HCT116 (cell line): ENCODE measurements at regions not wholly inside any gene's neighbourhood (a gene's known extent, or its start where the extent isn't known, plus 50 kb on each side); places are given as distances from the start of the nearest gene placed in this dataset.

Experiments
- ATAC-seq: fragments of 200-7000 bp; cut with Tn5 transposase; 2 replicates; pipeline ENCODE4 v1.9.1; 2020; ENCODE audit warnings: mild to moderate bottlenecking, moderate library complexity
- BruUV-seq: library from RNA; stranded (reverse); fragments of 400-500 nt; replicated peaks from 2 replicates; lab custom pipeline; 2021; lab: Mats Ljungman, UMichigan
- CTCF ChIA-PET: fragments of 300-600 bp; sonication (Branson Sonifier 250); formaldehyde crosslinking; loops from one replicate; lab custom pipeline; 2021; ENCODE audit warnings: antibody characterized with exemption; lab: Charles Lee
- POLR2A ChIA-PET: fragments of 300-600, 350-600 bp; sonication (Branson Sonifier 250); formaldehyde crosslinking; loops from one replicate; lab custom pipeline; 2021; ENCODE audit warnings: antibody characterized with exemption; lab: Charles Lee
- RAD21 ChIA-PET, 2 experiments: fragments of 300-600 bp; sonication (Branson Sonifier 250); formaldehyde crosslinking; loops; one replicate each; lab custom pipeline; 2023; ENCODE audit warnings: low total read pairs in 2 of 2; ENCODE audit not compliant: uncharacterized antibody in 2 of 2, unreplicated experiment in 2 of 2, low non-redundant PET in 1 of 2; lab: Charles Lee
- DNase-seq: peaks from one replicate; pipeline ENCODE4 v3.0.0-alpha.2; 2010; ENCODE audit warnings: low read depth, low spot score
- H2AFZ ChIP-seq: fragments of 200-600 bp; shearing (Covaris generic), sonication (generic); 2 replicates; pipeline ENCODE4 v1.6.1; 2017; ENCODE audit warnings: low read depth, mixed run types, mixed read lengths, antibody characterized with exemption, low read length; ENCODE audit not compliant: poor library complexity, severe bottlenecking
- H3K27ac ChIP-seq: 2 replicates; pipeline ENCODE4 v1.5.1; 2012; ENCODE audit warnings: low read depth, low read length
- H3K27me3 ChIP-seq: fragments of 200-600 bp; sonication (generic); 2 replicates; pipeline ENCODE4 v1.6.1; 2016; ENCODE audit warnings: mixed run types, low read length, mixed read lengths; ENCODE audit not compliant: insufficient read depth
- H3K36me3 ChIP-seq, 2 experiments: fragments of 200-500 bp in 1 of 2; fragments of 200-600 bp in 1 of 2; sonication (Bioruptor generic) in 1 of 2; sonication (generic) in 1 of 2; 2 replicates each; pipeline versions ENCODE4 v1.5.1 to v1.6.1; 2014 to 2016; ENCODE audit warnings: low read length in 2 of 2, inconsistent platforms in 1 of 2, mixed read lengths in 1 of 2, mixed run types in 1 of 2; ENCODE audit not compliant: insufficient read depth in 2 of 2, control insufficient read depth in 1 of 2
- H3K4me1 ChIP-seq, 2 experiments: fragments of 200-600 bp in 1 of 2; sonication (generic) in 1 of 2; 2 replicates each; pipeline versions ENCODE4 v1.5.1 to v1.6.1; 2012 to 2017; ENCODE audit warnings: low read length in 2 of 2, inconsistent platforms in 1 of 2, mild to moderate bottlenecking in 1 of 2, mixed read lengths in 1 of 2, mixed run types in 1 of 2, moderate library complexity in 1 of 2; ENCODE audit not compliant: insufficient read depth in 2 of 2, control insufficient read depth in 1 of 2
- H3K4me2 ChIP-seq: fragments of 200-600 bp; sonication (generic); 2 replicates; pipeline ENCODE4 v1.6.1; 2017; ENCODE audit warnings: mixed run types, low read length, mixed read lengths
- H3K4me3 ChIP-seq, 2 experiments: fragments of 200-600 bp in 1 of 2; sonication (generic) in 1 of 2; replicated peaks in 1 of 2; 2 replicates each; pipeline ENCODE4 v1.5.1; 2011 to 2016; ENCODE audit warnings: low read length in 2 of 2, control low read depth in 1 of 2, low read depth in 1 of 2, mild to moderate bottlenecking in 1 of 2, mixed read lengths in 1 of 2, mixed run types in 1 of 2
- H3K79me2 ChIP-seq: fragments of 200-600 bp; sonication (generic); 2 replicates; pipeline ENCODE4 v1.6.1; 2017; ENCODE audit warnings: mild to moderate bottlenecking, mixed run types, low read length, moderate library complexity, mixed read lengths; ENCODE audit not compliant: insufficient read depth
- H3K9ac ChIP-seq: fragments of 200-600 bp; sonication (generic); 2 replicates; pipeline ENCODE4 v1.6.1; 2016; ENCODE audit warnings: low read length, mixed read lengths
- H3K9me2 ChIP-seq: fragments of 200-600 bp; sonication (generic), shearing (Covaris generic); 2 replicates; pipeline ENCODE4 v1.6.1; 2017; ENCODE audit warnings: mixed run types, mild to moderate bottlenecking, moderate library complexity; ENCODE audit not compliant: insufficient read depth
- H3K9me3 ChIP-seq, 2 experiments: fragments of 200-500 bp in 1 of 2; fragments of 200-600 bp in 1 of 2; sonication (Bioruptor generic) in 1 of 2; sonication (generic) in 1 of 2; 2 replicates each; pipeline ENCODE4 v1.6.1; 2014 to 2017; ENCODE audit warnings: low read length in 2 of 2, mixed read lengths in 2 of 2, inconsistent platforms in 1 of 2, low read depth in 1 of 2, mild to moderate bottlenecking in 1 of 2, mixed run types in 1 of 2, moderate library complexity in 1 of 2; ENCODE audit not compliant: control insufficient read depth in 1 of 2, insufficient read depth in 1 of 2
- H4K20me1 ChIP-seq: fragments of 200-600 bp; sonication (generic), shearing (Covaris generic); 2 replicates; pipeline ENCODE4 v1.6.1; 2017; ENCODE audit warnings: mixed run types, mild to moderate bottlenecking, moderate library complexity; ENCODE audit not compliant: insufficient read depth
- CBX3 ChIP-seq: IDR thresholded peaks from 2 replicates; pipeline ENCODE4 v1.6.1; 2012; ENCODE audit warnings: low read depth
- CEBPB ChIP-seq: IDR thresholded peaks from 2 replicates; pipeline ENCODE4 v1.6.1; 2012; ENCODE audit warnings: low read depth
- ELF1 ChIP-seq: IDR thresholded peaks from 2 replicates; pipeline ENCODE4 v1.6.1; 2012; ENCODE audit warnings: low read depth, borderline replicate concordance
- EZH2 ChIP-seq: fragments of 200-600 bp; sonication (generic); IDR thresholded peaks from 2 replicates; pipeline ENCODE4 v1.6.1; 2017; ENCODE audit warnings: antibody characterized with exemption, mixed run types
- EZH2phosphoT487 ChIP-seq: fragments of 200-600 bp; IDR thresholded peaks from 2 replicates; pipeline ENCODE4 v1.6.1; 2018; ENCODE audit warnings: antibody characterized with exemption, borderline replicate concordance
- FOSL1 ChIP-seq: IDR thresholded peaks from 2 replicates; pipeline ENCODE4 v1.6.1; 2012; ENCODE audit warnings: low read depth
- JUND ChIP-seq: IDR thresholded peaks from 2 replicates; pipeline ENCODE4 v1.6.1; 2012
- POLR2A ChIP-seq: IDR thresholded peaks from 2 replicates; pipeline ENCODE4 v1.7.0; 2011; ENCODE audit warnings: borderline replicate concordance; ENCODE audit not compliant: insufficient read depth, insufficient read length; ENCODE audit errors: extremely low read depth
- POLR2AphosphoS5 ChIP-seq: IDR thresholded peaks from 2 replicates; pipeline ENCODE4 v1.6.1; 2011; ENCODE audit warnings: mild to moderate bottlenecking, low read depth, low read length, moderate library complexity
- REST ChIP-seq: IDR thresholded peaks from 2 replicates; pipeline ENCODE4 v1.6.1; 2012; ENCODE audit warnings: low read depth
- SP1 ChIP-seq: IDR thresholded peaks from 2 replicates; pipeline ENCODE4 v1.6.1; 2012; ENCODE audit warnings: low read depth
- SRF ChIP-seq: IDR thresholded peaks from 2 replicates; pipeline ENCODE4 v1.6.1; 2012; ENCODE audit warnings: low read depth
- TCF7L2 ChIP-seq: IDR thresholded peaks from 2 replicates; pipeline ENCODE4 v1.7.0; 2011; ENCODE audit warnings: borderline replicate concordance, inconsistent platforms; ENCODE audit not compliant: insufficient read depth, insufficient read length; ENCODE audit errors: extremely low read depth
- YY1 ChIP-seq: IDR thresholded peaks from 2 replicates; pipeline ENCODE4 v1.6.1; 2011; ENCODE audit warnings: low read length, low read depth, moderate library complexity, mild to moderate bottlenecking; ENCODE audit not compliant: insufficient replicate concordance; ENCODE audit errors: extremely low read depth
- ZBTB33 ChIP-seq: IDR thresholded peaks from 2 replicates; pipeline ENCODE4 v1.6.1; 2011; ENCODE audit warnings: mild to moderate bottlenecking, low read length, moderate library complexity; ENCODE audit not compliant: insufficient replicate concordance; ENCODE audit errors: extremely low read depth
- ZNF274 ChIP-seq: fragments of 200-500 bp; sonication (Bioruptor generic); IDR thresholded peaks from 2 replicates; pipeline ENCODE4 v1.6.1; 2014; ENCODE audit warnings: mild to moderate bottlenecking, low read depth, low read length, inconsistent platforms
- intact Hi-C: fragments of 100-400 bp; cut with micrococcal nuclease; formaldehyde crosslinking; loops from 2 replicates; pipeline ENCODE4 v1.10.0; 2022
- TF ChIP-seq, protein P1 (sequence below): IDR thresholded peaks from 2 replicates; pipeline ENCODE4 v1.6.1; 2012

DNA sequence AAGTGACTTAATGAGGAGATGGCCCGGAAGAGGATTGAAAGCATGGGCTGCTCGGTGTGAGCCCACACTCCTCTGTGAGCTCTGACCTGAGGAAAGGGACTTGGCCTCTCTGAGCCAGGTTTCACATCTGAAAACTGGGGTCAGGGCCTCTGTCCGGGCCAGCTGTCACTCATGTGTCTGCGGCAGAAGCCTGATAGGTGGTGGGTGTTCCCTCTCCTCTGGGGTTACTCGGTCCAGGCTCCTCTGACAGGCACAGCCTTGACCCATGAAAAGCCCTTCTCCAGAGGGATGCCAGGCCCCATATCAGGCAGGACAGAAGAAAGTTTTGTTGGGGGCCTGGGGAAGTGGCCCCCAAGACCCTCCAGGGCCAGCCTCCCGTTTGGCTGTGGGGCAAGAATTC lies 131.4 kb downstream of the CHSY1 start:
- POLR2A ChIA-PET, result no interaction called here
- ATAC-seq (no peak), DNase-seq (no peak)
- intact Hi-C loops, result no loop called here
- Histone ChIP-seq H3K36me3 (no peaks in the 10 kb centered on the region), H3K9ac (no peak overlapping the region), H3K27ac (no peak overlapping the region), H4K20me1 (no peaks in the 10 kb centered on the region), H3K9me2 (no peaks in the 10 kb centered on the region), H3K79me2 (no peaks in the 10 kb centered on the region), H3K4me3 (no peak overlapping the region), H3K27me3 (no peaks in the 10 kb centered on the region), H3K9me3 (no peaks in the 10 kb centered on the region), H3K4me1 (peaks cover 6 to 22% of the 10 kb centered on the region in 2 experiments), H2AFZ (no peak overlapping the region), H3K4me2 (no peak overlapping the region)
- RAD21 ChIA-PET, result no interaction called here
- TF ChIP-seq TCF7L2 (no peak), CEBPB (no peak), ZBTB33 (no peak), ZNF274 (no peak), SP1 (no peak), YY1 (no peak), POLR2AphosphoS5 (no peak), ELF1 (no peak), EZH2phosphoT487 (no peak), REST (no peak), EZH2 (no peak), JUND (no peak), FOSL1 (no peak), CBX3 (no peak), SRF (no peak), POLR2A (no peak)
- TF ChIP-seq, protein P1, sequence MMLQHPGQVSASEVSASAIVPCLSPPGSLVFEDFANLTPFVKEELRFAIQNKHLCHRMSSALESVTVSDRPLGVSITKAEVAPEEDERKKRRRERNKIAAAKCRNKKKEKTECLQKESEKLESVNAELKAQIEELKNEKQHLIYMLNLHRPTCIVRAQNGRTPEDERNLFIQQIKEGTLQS, result no peak
- no TSS peak for BruUV-seq
- CTCF ChIA-PET, result no interaction called here
